Endodermal cell (in vitro differentiated cells): ENCODE measurements at regions not wholly inside any gene's neighbourhood (a gene's known extent, or its start where the extent isn't known, plus 50 kb on each side); places are given as distances from the start of the nearest gene placed in this dataset.

Source experiments
- DNase-seq: peaks from one replicate; pipeline ENCODE4 v3.0.0-alpha.2; 2017
- H3K27ac ChIP-seq: 2 replicates; pipeline ENCODE4 v1.5.1; 2013; ENCODE audit warnings: mild to moderate bottlenecking, low read depth, low read length, moderate library complexity
- H3K27me3 ChIP-seq: 2 replicates; pipeline ENCODE4 v1.6.1; 2013; ENCODE audit warnings: mild to moderate bottlenecking, low read length, moderate library complexity; ENCODE audit not compliant: insufficient read depth, control insufficient read depth, poor library complexity, severe bottlenecking
- H3K36me3 ChIP-seq: 2 replicates; pipeline ENCODE4 v1.7.0; 2013; ENCODE audit warnings: mild to moderate bottlenecking, low read length, moderate library complexity; ENCODE audit not compliant: control insufficient read depth, insufficient read depth
- H3K4me1 ChIP-seq: one replicate; pipeline ENCODE4 v1.7.0; 2013; ENCODE audit warnings: low read length; ENCODE audit not compliant: control insufficient read depth, insufficient read depth
- H3K4me3 ChIP-seq: 2 replicates; pipeline ENCODE4 v1.5.1; 2013; ENCODE audit warnings: mild to moderate bottlenecking, low read length, moderate library complexity
- H3K9ac ChIP-seq: 2 replicates; pipeline ENCODE4 v1.6.1; 2013; ENCODE audit warnings: mild to moderate bottlenecking, low read length, moderate library complexity; ENCODE audit not compliant: poor library complexity, severe bottlenecking; ENCODE audit errors: extremely low read depth
- H3K9me3 ChIP-seq: 2 replicates; pipeline ENCODE4 v1.6.1; 2013; ENCODE audit warnings: mild to moderate bottlenecking, low read length, moderate library complexity; ENCODE audit not compliant: control insufficient read depth
- H3K27ac Mint-ChIP-seq: 2 replicates; pipeline ENCODE4 v1.8.0; 2020; ENCODE audit warnings: mixed read lengths
- H3K27me3 Mint-ChIP-seq: 2 replicates; pipeline ENCODE4 v1.8.0; 2021; ENCODE audit warnings: mild to moderate bottlenecking, mixed read lengths; ENCODE audit not compliant: insufficient read depth
- H3K36me3 Mint-ChIP-seq: 2 replicates; pipeline ENCODE4 v1.8.0; 2020; ENCODE audit warnings: low read depth, mixed read lengths
- H3K4me1 Mint-ChIP-seq: 2 replicates; pipeline ENCODE4 v1.8.0; 2020; ENCODE audit warnings: mixed read lengths
- H3K4me3 Mint-ChIP-seq: 2 replicates; pipeline ENCODE4 v1.8.0; 2020; ENCODE audit warnings: mild to moderate bottlenecking, moderate library complexity, mixed read lengths
- H3K9me3 Mint-ChIP-seq: 2 replicates; pipeline ENCODE4 v1.8.0; 2020; ENCODE audit warnings: mild to moderate bottlenecking, mixed read lengths
- CTCF ChIP-seq: fragments of 200-600 bp; sonication (generic); conservative IDR thresholded peaks from 2 replicates; pipeline ENCODE4 v1.5.0; 2021; ENCODE audit warnings: antibody characterized with exemption, mild to moderate bottlenecking
- WGBS, 2 experiments: methylation state at CpG; one replicate each; pipeline versions ENCODE4 v1.1.5 to v1.1.7; 2013; ENCODE audit warnings: missing lambda C conversion rate in 2 of 2, mixed read lengths in 1 of 2; ENCODE audit not compliant: insufficient coverage in 1 of 2, insufficient read length in 1 of 2; 5-methylcytosine and 5-hydroxymethylcytosine counted together

- Mint-ChIP-seq H3K9me3 (peaks cover 18% of the 10 kb centered on the region), H3K36me3 (no peaks in the 10 kb centered on the region), H3K4me3 (no peak overlapping the region), H3K27me3 (peaks cover 20% of the 10 kb centered on the region), H3K4me1 (peaks cover 14% of the 10 kb centered on the region), H3K27ac (no peak overlapping the region)
- H3K27me3 ChIP-seq, result no peaks in the 10 kb centered on the region
- peak; percentile 10 for DNase-seq
- no peaks in the 10 kb centered on the region for H3K36me3 ChIP-seq
- H3K9me3 ChIP-seq, result peaks cover 5% of the 10 kb centered on the region
- no peak overlapping the region for H3K9ac ChIP-seq
- WGBS, 2 experiments, result 95 to 100% methylated on average over 2 to 5 of the region's 5 CpGs
- no peak for TF ChIP-seq CTCF
- H3K4me3 ChIP-seq, result no peak overlapping the region
- no peak overlapping the region for H3K27ac ChIP-seq
- peaks cover 20% of the 10 kb centered on the region for H3K4me1 ChIP-seq
These were observed 52.1 kb downstream of the PTGR3 start for GRCh38 chr18:75156831-75157230.

DNA sequence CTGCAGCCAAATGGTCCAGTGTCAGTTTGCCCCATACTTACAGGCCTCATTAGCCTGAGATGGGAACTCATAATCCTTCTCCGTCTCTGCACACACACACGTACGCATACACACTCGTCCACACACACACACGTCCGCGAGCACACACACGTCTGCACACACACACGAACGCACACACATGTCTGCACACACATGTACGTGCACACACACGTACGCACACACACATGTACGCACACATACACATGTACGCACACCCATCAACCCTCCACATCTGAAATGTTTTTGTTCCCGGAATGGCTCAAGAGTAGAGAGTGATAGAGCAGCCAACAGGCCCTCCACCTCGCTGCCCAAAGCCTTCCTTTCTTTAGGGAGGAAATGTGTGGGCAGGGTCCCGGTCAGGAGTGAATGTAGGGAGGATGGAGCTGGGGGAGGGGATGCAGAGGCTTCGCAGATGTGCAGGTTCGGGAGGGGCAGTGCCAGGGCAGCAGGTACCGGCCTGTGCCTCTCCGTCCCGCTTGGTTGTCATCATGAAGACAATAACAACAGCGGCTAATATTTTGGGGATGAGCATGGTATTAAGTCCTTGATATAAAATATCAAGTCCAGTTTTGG lies 52.7 kb downstream of the PTGR3 start:
- TF ChIP-seq CTCF, result no peak
- WGBS, 2 experiments, result 89 to 96% methylated on average over 10 to 20 of the region's 24 CpGs
- no peak overlapping the region for H3K4me3 Mint-ChIP-seq

DNA sequence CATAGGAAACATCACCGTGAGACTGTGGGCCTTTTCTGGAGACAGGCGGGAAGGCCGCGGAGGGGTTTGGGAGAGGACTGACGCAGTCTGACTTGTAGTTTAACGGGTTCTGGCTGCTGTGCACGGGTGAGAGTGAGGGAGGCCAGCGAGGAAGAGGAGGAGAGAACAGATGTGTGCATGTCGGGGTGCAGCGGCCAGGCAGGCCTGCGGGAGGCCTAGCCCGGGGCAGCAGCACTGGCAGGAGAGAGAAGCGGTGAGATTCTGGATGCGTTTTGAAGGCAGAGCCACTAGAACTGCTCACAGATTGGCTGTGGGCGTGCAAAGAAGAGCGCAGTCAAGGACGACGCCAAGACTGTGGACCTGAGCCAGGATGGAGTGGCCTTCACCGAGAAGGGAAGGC lies 53.9 kb downstream of the PTGR3 start:
- WGBS, 2 experiments, result 95 to 98% methylated on average over 17 to 19 of the region's 19 CpGs
- TF ChIP-seq CTCF, result no peak
- H3K27ac ChIP-seq, result no peak overlapping the region
- H3K4me1 Mint-ChIP-seq, result peaks cover 9% of the 10 kb centered on the region
- peaks cover 9% of the 10 kb centered on the region for H3K27me3 Mint-ChIP-seq
- H3K4me3 Mint-ChIP-seq, result no peak overlapping the region
- H3K36me3 Mint-ChIP-seq, result no peaks in the 10 kb centered on the region
- H3K4me3 ChIP-seq, result no peak overlapping the region
- H3K27me3 ChIP-seq, result no peaks in the 10 kb centered on the region
- H3K27ac Mint-ChIP-seq, result no peak overlapping the region
- no peak overlapping the region for H3K9ac ChIP-seq
- peaks cover 9% of the 10 kb centered on the region for H3K9me3 ChIP-seq
- H3K4me1 ChIP-seq, result peaks cover 15% of the 10 kb centered on the region
- H3K9me3 Mint-ChIP-seq, result peaks cover 21% of the 10 kb centered on the region
- DNase-seq, result peak; percentile 22
- H3K36me3 ChIP-seq, result no peaks in the 10 kb centered on the region

More for the DNA sequence above, 52.7 kb downstream of the PTGR3 start:
- peaks cover 20% of the 10 kb centered on the region for H3K4me1 ChIP-seq
- Mint-ChIP-seq H3K27ac (no peak overlapping the region), H3K27me3 (peaks cover 14% of the 10 kb centered on the region), H3K36me3 (no peaks in the 10 kb centered on the region), H3K4me1 (peaks cover 14% of the 10 kb centered on the region), H3K9me3 (peaks cover 21% of the 10 kb centered on the region)
- peak; percentile 24 for DNase-seq
- peaks cover 9% of the 10 kb centered on the region for H3K9me3 ChIP-seq
- no peak overlapping the region for H3K27ac ChIP-seq
- no peak overlapping the region for H3K9ac ChIP-seq
- H3K27me3 ChIP-seq, result no peaks in the 10 kb centered on the region
- no peak overlapping the region for H3K4me3 ChIP-seq
- H3K36me3 ChIP-seq, result no peaks in the 10 kb centered on the region
